HEK293 (cell line): ENCODE measurements at regions not wholly inside any gene's neighbourhood (a gene's known extent, or its start where the extent isn't known, plus 50 kb on each side); places are given as distances from the start of the nearest gene placed in this dataset.

Experiments used
- CTCF ChIA-PET: fragments of 350-600 bp; formaldehyde crosslinking; extraction: SDS; loops from one replicate; lab custom pipeline; 2021; ENCODE audit warnings: antibody characterized with exemption; lab: Yijun Ruan, JAX
- POLR2A ChIA-PET: fragments of 300-600 bp; formaldehyde crosslinking; extraction: SDS; loops from one replicate; lab custom pipeline; 2020; ENCODE audit warnings: antibody characterized with exemption, inconsistent platforms; lab: Yijun Ruan, JAX
- H3K27ac ChIP-seq: fragments of 200-500 bp; sonication (Bioruptor generic); 2 replicates; pipeline ENCODE4 v1.5.1; 2014; ENCODE audit warnings: low read depth, low read length, control low read depth, inconsistent platforms; ENCODE audit errors: extremely low read depth
- H3K36me3 ChIP-seq, 2 experiments: fragments of 200-500 bp in 1 of 2; sonication (Bioruptor generic) in 1 of 2; 1 replicate in 1 of 2; 2 replicates in 1 of 2; pipeline ENCODE4 v1.5.1; 2014 to 2017; ENCODE audit warnings: inconsistent platforms in 2 of 2, low read length in 2 of 2; ENCODE audit not compliant: control insufficient read depth in 2 of 2, insufficient read depth in 1 of 2
- H3K4me1 ChIP-seq: fragments of 200-500 bp; sonication (Bioruptor generic); 2 replicates; pipeline ENCODE4 v1.5.1; 2014; ENCODE audit warnings: mild to moderate bottlenecking, low read length, inconsistent platforms; ENCODE audit not compliant: control insufficient read depth, insufficient read depth
- H3K4me3 ChIP-seq: 2 replicates; pipeline ENCODE4 v1.5.1; 2011; ENCODE audit warnings: low read depth, mild to moderate bottlenecking, control low read depth, low read length, moderate library complexity
- H3K9me3 ChIP-seq: fragments of 200-500 bp; sonication (Bioruptor generic); 2 replicates; pipeline ENCODE4 v1.5.1; 2014; ENCODE audit warnings: low read depth, low read length, inconsistent platforms; ENCODE audit not compliant: control insufficient read depth, insufficient read depth
- GFI1B ChIP-seq: fragments of 450-650 bp; formaldehyde crosslinking; IDR thresholded peaks from 2 replicates; pipeline ENCODE4 v1.5.1; 2016; ENCODE audit warnings: missing biosample characterization, missing genetic modification characterization
- HOXC10 ChIP-seq: sonication (generic); formaldehyde crosslinking; IDR thresholded peaks from 2 replicates; pipeline ENCODE4 v1.8.1; 2023; ENCODE audit warnings: mild to moderate bottlenecking, missing genetic modification reagents
- ZBTB21 ChIP-seq: fragments of 450-650 bp; formaldehyde crosslinking; IDR thresholded peaks from 2 replicates; pipeline ENCODE4 v1.5.1; 2017; ENCODE audit warnings: missing biosample characterization, missing genetic modification characterization
- ZIC2 ChIP-seq: fragments of 450-650 bp; formaldehyde crosslinking; IDR thresholded peaks from 2 replicates; pipeline ENCODE4 v1.5.1; 2016; ENCODE audit warnings: missing biosample characterization, missing genetic modification characterization
- ZNF114 ChIP-seq: fragments of 450-650 bp; formaldehyde crosslinking; IDR thresholded peaks from 2 replicates; pipeline ENCODE4 v1.5.0; 2017; ENCODE audit warnings: missing biosample characterization, missing genetic modification characterization
- ZNF121 ChIP-seq: fragments of 450-650 bp; formaldehyde crosslinking; IDR thresholded peaks from 2 replicates; pipeline ENCODE4 v1.5.1; 2016; ENCODE audit warnings: missing biosample characterization, missing genetic modification characterization
- ZNF211 ChIP-seq: fragments of 450-650 bp; formaldehyde crosslinking; IDR thresholded peaks from 2 replicates; pipeline ENCODE4 v1.5.1; 2016; ENCODE audit warnings: low read depth, missing biosample characterization, missing genetic modification characterization
- ZNF324 ChIP-seq: fragments of 450-650 bp; formaldehyde crosslinking; IDR thresholded peaks from 2 replicates; pipeline ENCODE4 v1.5.1; 2016; ENCODE audit warnings: missing biosample characterization, missing genetic modification characterization
- ZNF391 ChIP-seq: fragments of 450-650 bp; formaldehyde crosslinking; IDR thresholded peaks from 2 replicates; pipeline ENCODE4 v1.5.1; 2016; ENCODE audit warnings: low read depth, missing biosample characterization, missing genetic modification characterization, borderline replicate concordance
- ZNF423 ChIP-seq: fragments of 450-650 bp; formaldehyde crosslinking; IDR thresholded peaks from 2 replicates; pipeline ENCODE4 v1.5.1; 2016; ENCODE audit warnings: missing biosample characterization, missing genetic modification characterization
- ZNF473 ChIP-seq: fragments of 450-650 bp; formaldehyde crosslinking; IDR thresholded peaks from 2 replicates; pipeline ENCODE4 v1.5.1; 2017; ENCODE audit warnings: missing biosample characterization, missing genetic modification characterization
- ZNF48 ChIP-seq: fragments of 450-650 bp; formaldehyde crosslinking; IDR thresholded peaks from 2 replicates; pipeline ENCODE4 v1.5.1; 2016; ENCODE audit warnings: missing biosample characterization, missing genetic modification characterization
- ZNF501 ChIP-seq: fragments of 450-650 bp; formaldehyde crosslinking; IDR thresholded peaks from 2 replicates; pipeline ENCODE4 v1.5.1; 2016; ENCODE audit warnings: missing biosample characterization, missing genetic modification characterization
- ZNF544 ChIP-seq: fragments of 450-650 bp; formaldehyde crosslinking; IDR thresholded peaks from 2 replicates; pipeline ENCODE4 v1.5.0; 2017; ENCODE audit warnings: missing biosample characterization, missing genetic modification characterization
- ZNF555 ChIP-seq: fragments of 450-650 bp; formaldehyde crosslinking; conservative IDR thresholded peaks from 2 replicates; pipeline ENCODE4 v1.5.1; 2017; ENCODE audit warnings: missing biosample characterization, mild to moderate bottlenecking, missing genetic modification characterization, inconsistent platforms
- ZNF585B ChIP-seq: fragments of 450-650 bp; formaldehyde crosslinking; IDR thresholded peaks from 2 replicates; pipeline ENCODE4 v1.5.1; 2016; ENCODE audit warnings: missing biosample characterization, missing genetic modification characterization
- ZNF658 ChIP-seq: fragments of 450-650 bp; formaldehyde crosslinking; IDR thresholded peaks from 2 replicates; pipeline ENCODE4; 2016; ENCODE audit warnings: missing biosample characterization, missing genetic modification characterization
- ZNF664 ChIP-seq: fragments of 450-650 bp; formaldehyde crosslinking; IDR thresholded peaks from 2 replicates; pipeline ENCODE4 v1.5.1; 2016; ENCODE audit warnings: missing biosample characterization, missing genetic modification characterization
- ZNF677 ChIP-seq: fragments of 450-650 bp; IDR thresholded peaks from 2 replicates; pipeline ENCODE4 v1.5.0; 2018; ENCODE audit warnings: missing biosample characterization, mild to moderate bottlenecking, missing genetic modification characterization, moderate library complexity
- ZNF791 ChIP-seq: fragments of 450-650 bp; formaldehyde crosslinking; IDR thresholded peaks from 2 replicates; pipeline ENCODE4 v1.5.1; 2016; ENCODE audit warnings: missing biosample characterization, missing genetic modification characterization
- ZNF843 ChIP-seq: fragments of 450-650 bp; formaldehyde crosslinking; IDR thresholded peaks from 2 replicates; pipeline ENCODE4 v1.5.1; 2016; ENCODE audit warnings: missing biosample characterization, missing genetic modification characterization
- TF ChIP-seq, protein P1 (sequence below): fragments of 450-650 bp; formaldehyde crosslinking; IDR thresholded peaks from 2 replicates; pipeline ENCODE4 v1.5.1; 2016; ENCODE audit warnings: missing biosample characterization, missing genetic modification characterization
- TF ChIP-seq, protein P2 (sequence below): fragments of 450-650 bp; formaldehyde crosslinking; IDR thresholded peaks from 2 replicates; pipeline ENCODE4 v1.5.1; 2017; ENCODE audit warnings: missing biosample characterization, missing genetic modification characterization
- TF ChIP-seq, protein P3 (sequence below): fragments of 450-650 bp; formaldehyde crosslinking; IDR thresholded peaks from 2 replicates; pipeline ENCODE4; 2016; ENCODE audit warnings: missing biosample characterization, missing genetic modification characterization

DNA sequence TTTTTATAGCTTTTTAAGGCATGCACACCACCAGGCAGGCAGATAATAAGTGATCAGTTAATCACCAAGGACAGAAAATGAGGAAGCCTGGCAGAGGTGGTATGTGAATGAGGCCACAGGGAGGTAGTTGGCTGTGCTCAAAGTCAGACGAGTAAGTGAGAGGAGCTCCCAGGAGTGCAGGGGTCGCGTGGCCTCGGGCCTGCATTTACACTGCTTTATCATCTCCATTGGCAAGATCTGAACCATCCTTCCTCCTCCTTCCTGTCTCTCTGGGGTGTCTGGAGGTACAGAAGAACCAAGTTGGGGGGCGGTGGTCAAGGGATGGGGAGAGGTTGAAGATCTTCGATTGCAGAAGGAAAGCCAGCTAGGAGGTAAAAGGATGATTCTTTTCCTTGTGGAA, 320.1 kb downstream of the SOX9 start (continued):
- TF ChIP-seq, protein P1, sequence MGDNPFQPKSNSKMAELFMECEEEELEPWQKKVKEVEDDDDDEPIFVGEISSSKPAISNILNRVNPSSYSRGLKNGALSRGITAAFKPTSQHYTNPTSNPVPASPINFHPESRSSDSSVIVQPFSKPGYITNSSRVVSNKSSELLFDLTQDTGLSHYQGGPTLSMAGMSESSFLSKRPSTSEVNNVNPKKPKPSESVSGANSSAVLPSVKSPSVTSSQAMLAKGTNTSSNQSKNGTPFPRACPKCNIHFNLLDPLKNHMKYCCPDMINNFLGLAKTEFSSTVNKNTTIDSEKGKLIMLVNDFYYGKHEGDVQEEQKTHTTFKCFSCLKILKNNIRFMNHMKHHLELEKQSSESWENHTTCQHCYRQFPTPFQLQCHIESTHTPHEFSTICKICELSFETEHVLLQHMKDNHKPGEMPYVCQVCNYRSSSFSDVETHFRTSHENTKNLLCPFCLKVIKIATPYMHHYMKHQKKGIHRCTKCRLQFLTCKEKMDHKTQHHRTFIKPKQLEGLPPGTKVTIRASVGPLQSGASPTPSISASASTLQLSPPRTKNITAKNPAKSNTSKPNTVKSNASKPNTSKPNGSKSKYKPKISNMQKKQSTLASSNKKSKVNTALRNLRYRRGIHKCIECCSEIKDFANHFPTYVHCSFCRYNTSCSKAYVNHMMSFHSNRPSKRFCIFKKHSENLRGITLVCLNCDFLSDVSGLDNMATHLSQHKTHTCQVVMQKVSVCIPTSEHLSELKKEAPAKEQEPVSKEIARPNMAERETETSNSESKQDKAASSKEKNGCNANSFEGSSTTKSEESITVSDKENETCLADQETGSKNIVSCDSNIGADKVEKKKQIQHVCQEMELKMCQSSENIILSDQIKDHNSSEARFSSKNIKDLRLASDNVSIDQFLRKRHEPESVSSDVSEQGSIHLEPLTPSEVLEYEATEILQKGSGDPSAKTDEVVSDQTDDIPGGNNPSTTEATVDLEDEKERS (tag by site-specific recombination) = no peak
- no peak for TF ChIP-seq ZNF677 (tag by site-specific recombination)
- TF ChIP-seq ZNF391 = no peak
- TF ChIP-seq ZBTB21 = no peak
- TF ChIP-seq ZNF843 (tag by site-specific recombination) = no peak
- TF ChIP-seq ZNF791 = no peak
- TF ChIP-seq ZNF585B = no peak
- TF ChIP-seq ZIC2 (tag by site-specific recombination) = no peak
- TF ChIP-seq ZNF544 = no peak

DNA sequence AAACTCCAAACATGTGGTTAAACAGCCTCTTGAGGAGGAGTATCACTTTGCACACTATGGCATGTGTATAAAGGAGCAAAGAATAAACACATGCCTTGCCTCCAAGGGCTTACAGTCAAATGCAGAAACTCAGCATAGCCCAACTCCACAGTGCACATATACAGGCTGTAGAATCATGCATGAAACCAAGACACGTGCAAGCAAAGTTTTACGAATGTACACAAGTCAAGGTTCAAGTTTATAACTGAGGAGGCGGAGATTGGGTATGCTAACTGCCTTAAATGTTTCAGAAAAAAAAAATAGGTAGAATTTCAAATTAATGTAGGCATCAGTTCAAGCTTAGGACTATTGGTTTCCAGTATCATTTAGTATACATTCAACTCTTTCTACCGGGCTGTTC, 321.1 kb downstream of the SOX9 start:
- Histone ChIP-seq H3K36me3 (no peaks in the 10 kb centered on the region), H3K9me3 (no peaks in the 10 kb centered on the region), H3K4me1 (peaks cover 2% of the 10 kb centered on the region), H3K4me3 (no peak overlapping the region), H3K27ac (no peak overlapping the region)
- CTCF ChIA-PET = no interaction called here
- POLR2A ChIA-PET = no interaction called here
- TF ChIP-seq ZNF658 (tag by site-specific recombination) = no peak
- no peak for TF ChIP-seq ZNF423 (tag by site-specific recombination)
- TF ChIP-seq ZNF114 (tag by site-specific recombination) = no peak
- no peak for TF ChIP-seq GFI1B (tag by site-specific recombination)
- TF ChIP-seq, protein P2, sequence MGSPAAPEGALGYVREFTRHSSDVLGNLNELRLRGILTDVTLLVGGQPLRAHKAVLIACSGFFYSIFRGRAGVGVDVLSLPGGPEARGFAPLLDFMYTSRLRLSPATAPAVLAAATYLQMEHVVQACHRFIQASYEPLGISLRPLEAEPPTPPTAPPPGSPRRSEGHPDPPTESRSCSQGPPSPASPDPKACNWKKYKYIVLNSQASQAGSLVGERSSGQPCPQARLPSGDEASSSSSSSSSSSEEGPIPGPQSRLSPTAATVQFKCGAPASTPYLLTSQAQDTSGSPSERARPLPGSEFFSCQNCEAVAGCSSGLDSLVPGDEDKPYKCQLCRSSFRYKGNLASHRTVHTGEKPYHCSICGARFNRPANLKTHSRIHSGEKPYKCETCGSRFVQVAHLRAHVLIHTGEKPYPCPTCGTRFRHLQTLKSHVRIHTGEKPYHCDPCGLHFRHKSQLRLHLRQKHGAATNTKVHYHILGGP (tag by site-specific recombination) = no peak
- TF ChIP-seq ZNF555 = no peak
- no peak for TF ChIP-seq ZNF48 (tag by site-specific recombination)
- TF ChIP-seq ZNF324 (tag by site-specific recombination) = no peak
- TF ChIP-seq ZNF501 = no peak
- TF ChIP-seq, protein P3, sequence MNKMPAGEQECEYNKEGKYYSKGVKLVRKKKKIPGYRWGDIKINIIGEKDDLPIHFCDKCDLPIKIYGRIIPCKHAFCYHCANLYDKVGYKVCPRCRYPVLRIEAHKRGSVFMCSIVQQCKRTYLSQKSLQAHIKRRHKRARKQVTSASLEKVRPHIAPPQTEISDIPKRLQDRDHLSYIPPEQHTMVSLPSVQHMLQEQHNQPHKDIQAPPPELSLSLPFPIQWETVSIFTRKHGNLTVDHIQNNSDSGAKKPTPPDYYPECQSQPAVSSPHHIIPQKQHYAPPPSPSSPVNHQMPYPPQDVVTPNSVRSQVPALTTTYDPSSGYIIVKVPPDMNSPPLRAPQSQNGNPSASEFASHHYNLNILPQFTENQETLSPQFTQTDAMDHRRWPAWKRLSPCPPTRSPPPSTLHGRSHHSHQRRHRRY (tag by site-specific recombination) = no peak
- no peak for TF ChIP-seq ZNF211 (tag by site-specific recombination)
- no peak for TF ChIP-seq ZNF121 (tag by site-specific recombination)
- TF ChIP-seq ZNF664 (tag by site-specific recombination) = no peak
- no peak for TF ChIP-seq HOXC10 (CRISPR knock-in tag)
- no peak for TF ChIP-seq ZNF544
- no peak for TF ChIP-seq ZNF473 (tag by site-specific recombination)
